AG04449 (cell line): ENCODE measurements at regions not wholly inside any gene's neighbourhood (a gene's known extent, or its start where the extent isn't known, plus 50 kb on each side); places are given as distances from the start of the nearest gene placed in this dataset.

Experiments
- CTCF ChIA-PET: fragments of 350-600 bp; formaldehyde crosslinking; extraction: SDS; loops from one replicate; lab custom pipeline; 2021; ENCODE audit warnings: antibody characterized with exemption; lab: Yijun Ruan, JAX
- POLR2A ChIA-PET: fragments of 400-600, 350-600 bp; formaldehyde crosslinking; extraction: SDS; loops from one replicate; lab custom pipeline; 2020; ENCODE audit warnings: antibody characterized with exemption, inconsistent platforms; lab: Yijun Ruan, JAX
- DNase-seq: peaks from one replicate; pipeline ENCODE4 v3.0.0-alpha.2; 2010; ENCODE audit warnings: low read depth, low spot score
- H3K4me3 ChIP-seq: 2 replicates; pipeline ENCODE4 v1.5.1; 2011; ENCODE audit warnings: low read depth, mild to moderate bottlenecking, control low read depth, low read length
- TF ChIP-seq, protein P1 (sequence below): IDR thresholded peaks from one replicate; pipeline ENCODE4 v1.5.1; 2011; ENCODE audit warnings: mild to moderate bottlenecking, moderate library complexity, low read length, control low read depth, inconsistent platforms; ENCODE audit not compliant: insufficient read depth; ENCODE audit errors: missing control alignments

DNA sequence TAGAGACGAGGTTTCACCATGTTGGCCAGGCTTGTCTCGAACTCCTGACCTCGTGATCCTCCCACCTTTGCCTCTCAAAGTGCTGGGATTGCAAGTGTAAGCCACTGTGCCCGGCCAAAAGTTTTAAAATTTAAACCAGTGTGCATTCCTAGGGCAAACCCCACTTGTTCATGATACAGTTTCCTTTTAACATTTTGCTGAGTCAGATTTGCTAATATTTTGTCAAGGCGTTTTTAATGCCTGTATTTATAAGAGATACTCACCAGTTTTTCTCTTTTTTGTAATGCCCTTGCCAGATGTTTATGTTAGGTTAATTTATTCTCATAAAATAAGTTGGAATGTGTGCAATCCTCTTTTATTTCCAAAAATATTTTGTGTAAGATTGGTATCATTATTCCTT, 927.4 kb downstream of the DNAJB9 start:
- TF ChIP-seq, protein P1, sequence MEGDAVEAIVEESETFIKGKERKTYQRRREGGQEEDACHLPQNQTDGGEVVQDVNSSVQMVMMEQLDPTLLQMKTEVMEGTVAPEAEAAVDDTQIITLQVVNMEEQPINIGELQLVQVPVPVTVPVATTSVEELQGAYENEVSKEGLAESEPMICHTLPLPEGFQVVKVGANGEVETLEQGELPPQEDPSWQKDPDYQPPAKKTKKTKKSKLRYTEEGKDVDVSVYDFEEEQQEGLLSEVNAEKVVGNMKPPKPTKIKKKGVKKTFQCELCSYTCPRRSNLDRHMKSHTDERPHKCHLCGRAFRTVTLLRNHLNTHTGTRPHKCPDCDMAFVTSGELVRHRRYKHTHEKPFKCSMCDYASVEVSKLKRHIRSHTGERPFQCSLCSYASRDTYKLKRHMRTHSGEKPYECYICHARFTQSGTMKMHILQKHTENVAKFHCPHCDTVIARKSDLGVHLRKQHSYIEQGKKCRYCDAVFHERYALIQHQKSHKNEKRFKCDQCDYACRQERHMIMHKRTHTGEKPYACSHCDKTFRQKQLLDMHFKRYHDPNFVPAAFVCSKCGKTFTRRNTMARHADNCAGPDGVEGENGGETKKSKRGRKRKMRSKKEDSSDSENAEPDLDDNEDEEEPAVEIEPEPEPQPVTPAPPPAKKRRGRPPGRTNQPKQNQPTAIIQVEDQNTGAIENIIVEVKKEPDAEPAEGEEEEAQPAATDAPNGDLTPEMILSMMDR, result no peak
- POLR2A ChIA-PET, result no interaction called here
- no peak overlapping the region for H3K4me3 ChIP-seq
- DNase-seq, result no peak
- CTCF ChIA-PET, result no interaction called here

DNA sequence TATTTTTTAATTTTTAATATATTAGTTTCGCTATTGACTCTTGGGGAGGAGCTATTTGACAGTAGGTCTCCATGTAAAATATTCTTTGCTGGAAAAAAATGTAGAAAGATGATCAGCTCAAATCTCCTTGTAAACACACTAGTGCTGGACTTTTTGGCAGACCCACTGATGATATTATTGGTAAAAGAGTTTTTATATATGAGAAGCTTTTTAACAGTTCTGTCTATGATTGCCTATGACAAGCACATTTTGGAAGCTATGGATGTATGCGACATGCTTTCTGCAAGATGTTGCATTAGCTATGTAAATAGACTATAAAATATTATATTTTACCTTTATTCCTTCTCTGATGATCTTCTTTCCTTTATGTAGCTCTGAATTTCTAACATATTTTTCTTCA, 928.5 kb downstream of the DNAJB9 start:
- no peak overlapping the region for H3K4me3 ChIP-seq
- TF ChIP-seq, protein P1, result no peak
- DNase-seq, result no peak
- CTCF ChIA-PET, result no interaction called here
- POLR2A ChIA-PET, result no interaction called here

DNA sequence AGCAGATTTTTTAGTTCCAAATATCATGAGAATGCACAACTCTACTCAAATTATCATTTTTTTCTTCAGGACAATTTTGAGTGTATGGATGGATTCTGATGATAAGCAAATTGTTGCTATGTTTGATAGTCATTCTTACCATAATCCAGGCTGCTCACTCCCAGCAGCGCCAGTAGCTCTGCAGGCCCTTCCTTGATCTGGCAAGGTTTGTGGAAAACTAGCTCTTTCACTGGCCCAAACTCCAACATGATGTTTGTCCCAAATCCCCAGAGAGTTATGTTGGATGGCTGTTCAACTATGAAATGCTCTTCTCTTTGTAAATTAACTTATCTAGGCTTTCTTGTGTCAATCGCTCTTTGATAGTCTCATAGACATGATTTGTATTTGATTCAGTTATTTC, 933.7 kb downstream of the DNAJB9 start:
- CTCF ChIA-PET, result no interaction called here
- no peak for DNase-seq
- TF ChIP-seq, protein P1, result no peak
- H3K4me3 ChIP-seq, result no peak overlapping the region
- POLR2A ChIA-PET, result no interaction called here

DNA sequence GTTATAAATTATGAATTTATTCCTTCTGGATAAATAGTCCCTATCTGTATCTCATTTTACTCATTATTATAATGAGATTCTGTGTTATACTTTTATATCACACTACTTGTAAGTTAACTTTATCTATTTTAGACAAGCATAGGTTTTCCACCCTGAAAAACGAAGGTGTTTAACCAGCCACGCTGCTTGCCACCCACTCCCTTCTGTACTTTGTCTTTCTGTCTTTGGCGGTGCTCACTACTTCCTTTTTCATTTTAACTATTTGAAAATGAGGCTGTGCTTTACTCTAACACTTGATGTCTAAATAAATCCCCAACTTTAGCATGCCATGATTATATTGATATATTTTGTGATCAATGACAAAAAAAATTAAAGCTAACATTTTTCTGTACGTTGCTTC, 952.9 kb downstream of the DNAJB9 start:
- TF ChIP-seq, protein P1, result no peak
- ChIA-PET CTCF (no interaction called here), POLR2A (no interaction called here)
- DNase-seq, result no peak
- H3K4me3 ChIP-seq, result no peak overlapping the region

DNA sequence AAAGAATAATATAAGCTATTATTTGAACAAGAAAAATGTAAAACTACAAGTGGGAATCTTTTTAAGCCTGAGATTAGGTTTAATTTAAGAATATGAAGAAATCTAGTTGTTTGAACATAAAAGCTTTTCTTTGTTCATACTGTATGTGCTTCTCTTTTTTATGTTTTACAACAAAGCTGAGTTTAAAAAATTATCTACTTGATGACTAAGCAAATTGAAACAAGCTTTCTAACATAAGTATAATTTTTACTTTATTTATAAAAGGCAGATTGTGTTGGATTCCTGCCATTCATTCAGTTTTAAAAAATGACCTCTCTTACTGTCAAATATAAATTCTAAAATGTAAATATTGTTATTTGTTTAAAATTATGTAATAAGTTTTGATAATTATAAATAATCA, 958.2 kb downstream of the DNAJB9 start:
- ChIA-PET POLR2A (no interaction called here), CTCF (no interaction called here)
- no peak overlapping the region for H3K4me3 ChIP-seq
- TF ChIP-seq, protein P1, result no peak
- DNase-seq, result no peak

GRCh38 chr7:109529712-109530111, 960.0 kb downstream of the DNAJB9 start:
- TF ChIP-seq, protein P1, result no peak
- no peak for DNase-seq
- H3K4me3 ChIP-seq, result no peak overlapping the region
- ChIA-PET POLR2A (no interaction called here), CTCF (no interaction called here)
